ENCODE measurements at regions not wholly inside any gene's neighbourhood (a gene's known extent, or its start where the extent isn't known, plus 50 kb on each side); places are given as distances from the start of the nearest gene placed in this dataset.

GRCh38 chr2:22520369-22521288 lies 864.4 kb upstream of the KLHL29 start:
- TF ChIP-seq CTCF (IDR thresholded peaks at IDR 0.05; ENCODE audit: insufficient read depth, low read length) = no peak

GRCh38 chr2:22521620-22522019 lies 863.4 kb upstream of the KLHL29 start:
- no peak overlapping the region for H3K4me3 ChIP-seq (ENCODE audit: low read depth, low read length)
- no peak for DNase-seq (ENCODE audit: low read depth)
- TF ChIP-seq CTCF (IDR thresholded peaks at IDR 0.05; ENCODE audit: insufficient read depth, low read length) = no peak

More at GRCh38 chr2:22520369-22521288, 864.4 kb upstream of the KLHL29 start:
- no peak overlapping the region for H3K4me3 ChIP-seq (ENCODE audit: low read depth, low read length)
- no peak for DNase-seq (ENCODE audit: low read depth)

- no peak for TF ChIP-seq CTCF (IDR thresholded peaks at IDR 0.05; ENCODE audit: insufficient read depth, low read length)
- H3K4me3 ChIP-seq (ENCODE audit: low read depth, low read length) = no peak overlapping the region
- no peak for DNase-seq (ENCODE audit: low read depth)
Observed at GRCh38 chr2:22525681-22526080, 859.3 kb upstream of the KLHL29 start.

- no peak for TF ChIP-seq CTCF (IDR thresholded peaks at IDR 0.05; ENCODE audit: insufficient read depth, low read length)
- no peak overlapping the region for H3K4me3 ChIP-seq (ENCODE audit: low read depth, low read length)
- DNase-seq (ENCODE audit: low read depth) = no peak
Observed at GRCh38 chr2:22530131-22530530, 854.8 kb upstream of the KLHL29 start.

GRCh38 chr2:22536133-22536532 lies 848.8 kb upstream of the KLHL29 start:
- no peak for TF ChIP-seq CTCF (IDR thresholded peaks at IDR 0.05; ENCODE audit: insufficient read depth, low read length)
- no peak overlapping the region for H3K4me3 ChIP-seq (ENCODE audit: low read depth, low read length)
- no peak for DNase-seq (ENCODE audit: low read depth)

- TF ChIP-seq CTCF (IDR thresholded peaks at IDR 0.05; ENCODE audit: insufficient read depth, low read length) = no peak
- no peak for DNase-seq (ENCODE audit: low read depth)
- H3K4me3 ChIP-seq (ENCODE audit: low read depth, low read length) = no peak overlapping the region
Observed at GRCh38 chr2:22554453-22554852, 830.5 kb upstream of the KLHL29 start.

All from fibroblast of the aortic adventitia (primary cell).